ENCODE measurements at regions not wholly inside any gene's neighbourhood (a gene's known extent, or its start where the extent isn't known, plus 50 kb on each side); places are given as distances from the start of the nearest gene placed in this dataset.

GRCh38 chr12:90831712-90832111 lies 123.3 kb downstream of the CCER1 start:
- Mint-ChIP-seq H3K36me3 (ENCODE audit: insufficient read depth in 1 of 3, low read depth in 3 of 3) (no peaks in the 10 kb centered on the region), H3K4me3 (no peak overlapping the region), H3K4me1 (peaks cover 3 to 4% of the 10 kb centered on the region in 2 experiments; a peak in 3 of 4 replicates), H3K27ac (no peak overlapping the region), H3K27me3 (ENCODE audit: low read depth) (no peaks in the 10 kb centered on the region), H3K9me3 (no peaks in the 10 kb centered on the region)
- Histone ChIP-seq H3K4me2 (ENCODE audit: insufficient read depth, insufficient read length, low read length) (no peak overlapping the region), H2BK12ac (ENCODE audit: insufficient read length, low read depth, low read length) (no peak overlapping the region), H3K4ac (ENCODE audit: low read depth, low read length) (no peak overlapping the region), H3K79me1 (ENCODE audit: insufficient read depth, low read depth, low read length, poor library complexity, severe bottlenecking) (no peaks in the 10 kb centered on the region), H3K9me3 (ENCODE audit: control insufficient read depth, low read depth, low read length) (no peaks in the 10 kb centered on the region), H3K14ac (ENCODE audit: insufficient read depth, low read length) (no peak overlapping the region), H4K8ac (replicated peaks; ENCODE audit: insufficient read length, low read depth, low read length) (no peak overlapping the region), H4K5ac (ENCODE audit: insufficient read length, low read depth, low read length) (no peak overlapping the region), H3K27me3 (ENCODE audit: insufficient read depth, low read length) (no peaks in the 10 kb centered on the region), H2AFZ (ENCODE audit: low read length) (no peak overlapping the region), H3K9ac (ENCODE audit: extremely low read depth, insufficient read length, low read length) (no peak overlapping the region), H3K27ac (ENCODE audit: insufficient read length, low read depth, low read length) (no peak overlapping the region), H3K23me2 (ENCODE audit: insufficient read length, low read depth, low read length, poor library complexity, severe bottlenecking) (no peaks in the 10 kb centered on the region), H2BK120ac (ENCODE audit: low read depth, low read length, poor library complexity, severe bottlenecking) (no peak overlapping the region), H4K91ac (ENCODE audit: insufficient read length, low read depth, low read length) (no peak overlapping the region), H4K20me1 (ENCODE audit: control insufficient read depth, insufficient read depth, insufficient read length) (no peaks in the 10 kb centered on the region), H3K4me1 (ENCODE audit: insufficient read depth, low read length) (no peaks in the 10 kb centered on the region), H3K56ac (ENCODE audit: insufficient read length, low read depth, low read length) (no peak overlapping the region), H2BK15ac (ENCODE audit: low read depth, low read length) (no peak overlapping the region), H3K79me2 (ENCODE audit: insufficient read depth, low read length) (no peaks in the 10 kb centered on the region), H3K18ac (ENCODE audit: insufficient read length, low read depth, low read length) (no peak overlapping the region), H2AK5ac (ENCODE audit: insufficient read length, low read length) (no peak overlapping the region), H2BK5ac (ENCODE audit: insufficient read length, low read length) (no peak overlapping the region), H3K23ac (ENCODE audit: insufficient read length, low read depth, low read length) (no peak overlapping the region), H2BK20ac (ENCODE audit: low read depth, low read length, poor library complexity, severe bottlenecking) (no peak overlapping the region), H3T11ph (ENCODE audit: low read length) (no peak overlapping the region)
- TF ChIP-seq, protein P1, sequence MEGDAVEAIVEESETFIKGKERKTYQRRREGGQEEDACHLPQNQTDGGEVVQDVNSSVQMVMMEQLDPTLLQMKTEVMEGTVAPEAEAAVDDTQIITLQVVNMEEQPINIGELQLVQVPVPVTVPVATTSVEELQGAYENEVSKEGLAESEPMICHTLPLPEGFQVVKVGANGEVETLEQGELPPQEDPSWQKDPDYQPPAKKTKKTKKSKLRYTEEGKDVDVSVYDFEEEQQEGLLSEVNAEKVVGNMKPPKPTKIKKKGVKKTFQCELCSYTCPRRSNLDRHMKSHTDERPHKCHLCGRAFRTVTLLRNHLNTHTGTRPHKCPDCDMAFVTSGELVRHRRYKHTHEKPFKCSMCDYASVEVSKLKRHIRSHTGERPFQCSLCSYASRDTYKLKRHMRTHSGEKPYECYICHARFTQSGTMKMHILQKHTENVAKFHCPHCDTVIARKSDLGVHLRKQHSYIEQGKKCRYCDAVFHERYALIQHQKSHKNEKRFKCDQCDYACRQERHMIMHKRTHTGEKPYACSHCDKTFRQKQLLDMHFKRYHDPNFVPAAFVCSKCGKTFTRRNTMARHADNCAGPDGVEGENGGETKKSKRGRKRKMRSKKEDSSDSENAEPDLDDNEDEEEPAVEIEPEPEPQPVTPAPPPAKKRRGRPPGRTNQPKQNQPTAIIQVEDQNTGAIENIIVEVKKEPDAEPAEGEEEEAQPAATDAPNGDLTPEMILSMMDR (conservative IDR thresholded peaks at IDR 0.05) = no peak
- WGBS (ENCODE audit: extremely low coverage, insufficient read length, low lambda C conversion rate) = no CpG with 5 or more reads among the region's 1 CpG
- DNase-seq = no peak

Data from H9 (cell line).